C4-2B (cell line): ENCODE measurements at regions not wholly inside any gene's neighbourhood (a gene's known extent, or its start where the extent isn't known, plus 50 kb on each side); places are given as distances from the start of the nearest gene placed in this dataset.
"Not testable (repeated sequence)": the region's sequence is repeated elsewhere in the genome, so short reads cannot be mapped to it uniquely, and the experiment has no call there.

Experiments used
- CTCF ChIP-seq: fragments of 450-650 bp; conservative IDR thresholded peaks from 2 replicates; pipeline ENCODE4 v1.5.1; 2017; ENCODE audit warnings: mild to moderate bottlenecking
- ZFX ChIP-seq: fragments of 450-650 bp; IDR thresholded peaks from 2 replicates; pipeline ENCODE4 v1.6.1; 2017

DNA sequence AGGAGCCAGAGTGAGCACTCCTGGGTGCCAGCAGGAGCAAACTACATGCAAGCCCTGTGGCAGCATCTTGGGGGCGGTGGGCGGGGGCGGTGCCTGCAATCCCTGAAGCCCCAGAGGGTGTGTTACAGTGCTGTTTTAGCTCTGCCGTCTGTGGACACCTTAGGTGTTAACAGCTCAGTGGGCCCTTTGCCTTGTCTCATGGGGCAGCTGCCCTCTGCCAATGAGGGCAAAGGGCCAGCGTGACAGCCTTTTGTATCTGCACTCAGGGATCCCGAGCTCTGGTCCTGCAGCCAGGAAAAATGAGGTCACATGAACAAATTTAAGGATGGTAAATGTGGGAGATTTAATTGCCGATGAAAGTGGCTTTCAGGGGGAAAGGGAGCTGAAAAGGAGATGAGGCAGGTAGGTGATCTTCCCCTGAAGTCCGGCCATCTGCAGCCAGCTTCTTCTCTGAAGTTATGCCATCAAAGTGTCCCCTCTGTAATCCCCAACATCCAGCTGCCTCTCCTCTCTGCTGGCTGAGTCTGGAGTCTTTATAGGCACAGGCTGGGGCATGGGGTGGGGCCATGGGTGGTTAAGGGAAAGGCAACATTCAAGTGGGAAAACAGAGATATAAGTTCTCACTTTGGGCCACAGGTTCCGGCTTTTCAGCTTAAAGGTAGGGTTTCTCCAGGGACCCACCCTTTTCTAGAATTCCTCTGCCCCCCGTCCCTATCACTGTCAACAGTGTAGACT is 267.1 kb upstream of the NBPF12 start:
- not testable (repeated sequence) for TF ChIP-seq CTCF, ZFX
